ENCODE measurements at regions not wholly inside any gene's neighbourhood (a gene's known extent, or its start where the extent isn't known, plus 50 kb on each side); places are given as distances from the start of the nearest gene placed in this dataset.

DNA sequence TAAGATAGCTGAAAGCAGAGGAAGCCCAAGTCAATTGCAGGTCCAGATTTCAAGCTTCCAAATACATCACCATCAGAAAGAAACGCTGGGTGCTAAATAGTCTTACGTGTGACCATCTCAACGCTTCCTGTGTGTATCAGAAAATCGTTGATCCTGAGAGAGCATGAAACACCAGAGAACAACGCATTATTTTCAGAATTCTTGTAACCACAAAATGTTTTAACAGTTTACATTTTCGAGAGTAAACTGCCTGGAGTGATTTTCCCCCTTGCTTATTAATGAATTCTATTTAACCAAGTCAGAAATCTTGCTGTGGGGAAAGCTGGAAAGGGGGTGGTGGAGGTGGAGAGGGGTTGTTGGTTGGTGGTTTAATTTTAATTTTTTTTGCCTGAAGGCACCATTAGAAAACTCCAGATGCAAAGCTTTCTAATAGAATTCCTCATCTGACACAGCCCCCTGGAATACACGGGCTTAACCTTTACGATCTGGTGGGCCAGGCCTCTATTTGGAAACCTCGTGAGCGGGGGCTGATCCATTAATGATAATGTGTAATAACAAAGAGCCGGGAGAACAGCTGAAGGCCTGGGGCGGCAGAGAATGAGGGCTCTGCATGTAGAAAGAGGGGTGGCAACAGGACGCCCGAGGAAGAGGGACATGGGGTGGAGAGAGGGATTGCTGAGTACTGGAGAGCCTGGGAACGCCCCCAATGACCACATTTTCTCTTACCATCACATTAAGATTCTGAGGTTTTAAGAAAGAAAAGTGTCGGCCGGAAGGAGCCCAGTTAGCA is 124.5 kb upstream of the NFIB start:
- TF ChIP-seq ETV1 (tag; conservative IDR thresholded peaks at IDR 0.05; ENCODE audit: low read depth) (no peak), DACH1 (IDR thresholded peaks at IDR 0.05; ENCODE audit: partially characterized antibody) (no peak), XRCC5 (IDR thresholded peaks at IDR 0.05; ENCODE audit: low read depth, low read length) (no peak), CUX1 (CRISPR knock-in tag; IDR thresholded peaks at IDR 0.05) (no peak), RBM14 (IDR thresholded peaks at IDR 0.05; ENCODE audit: borderline replicate concordance, insufficient read depth, low read depth, low read length) (no peak), KHSRP (IDR thresholded peaks at IDR 0.05) (no peak), ZNF174 (CRISPR knock-in tag; IDR thresholded peaks at IDR 0.05) (no peak), POLR2AphosphoS5 (IDR thresholded peaks at IDR 0.05; ENCODE audit: control insufficient read depth, insufficient read depth, low read depth, low read length) (no peak), FOXP1 (CRISPR knock-in tag; IDR thresholded peaks at IDR 0.05) (no peak), HLTF (IDR thresholded peaks at IDR 0.05) (no peak), VEZF1 (CRISPR knock-in tag; IDR thresholded peaks at IDR 0.05) (no peak), HOMEZ (CRISPR knock-in tag; IDR thresholded peaks at IDR 0.05) (no peak), THRA (IDR thresholded peaks at IDR 0.05) (no peak)
- intact Hi-C loops (cut with micrococcal nuclease) (no loop called here), in situ Hi-C loops (cut with MboI) (loop anchor here (25.0 kb wide), 2 partner anchors 699 to 1001 kb away; no protein-coding TSS in a partner anchor)
- Histone ChIP-seq H3K4me2 (ENCODE audit: insufficient read depth, low read length) (no peak overlapping the region), H3K79me2 (ENCODE audit: control insufficient read depth, insufficient read depth, low read length) (no peaks in the 10 kb centered on the region), H3K4me3 (no peak overlapping the region), H4K20me1 (replicated peaks; ENCODE audit: control insufficient read depth, insufficient read depth, low read length) (no peaks in the 10 kb centered on the region), H3K9me1 (ENCODE audit: control insufficient read depth, insufficient read depth, low read length) (no peaks in the 10 kb centered on the region), H2AFZ (ENCODE audit: low read depth, low read length) (no peak overlapping the region), H3K9ac (ENCODE audit: insufficient read depth in 1 of 2, low read depth in 2 of 2, low read length in 2 of 2) (no peak overlapping the region), H3K27ac (ENCODE audit: extremely low read depth, low read depth, low read length) (no peak overlapping the region), H3K36me3 (ENCODE audit: control insufficient read depth, insufficient read depth, low read length) (no peaks in the 10 kb centered on the region), H3K4me1 (replicated peaks in 1 of 2; ENCODE audit: control insufficient read depth in 2 of 2, insufficient read depth in 2 of 2, low read length in 2 of 2) (peaks cover 0 to 12% of the 10 kb centered on the region in 2 experiments; a peak in 3 of 5 replicates), H3K27me3 (ENCODE audit: control insufficient read depth in 2 of 2, insufficient read depth in 2 of 2, low read length in 2 of 2) (no peaks in the 10 kb centered on the region), H3K9me3 (replicated peaks; ENCODE audit: control insufficient read depth, insufficient read depth, low read depth, low read length) (no peaks in the 10 kb centered on the region)
- BruUV-seq (replicated peaks) = no TSS peak
- no peak for FAIRE-seq
- no peak for DNase-seq (ENCODE audit: extremely low read depth in 1 of 4, low spot score in 3 of 4)
- WGBS (ENCODE audit: insufficient coverage, low coverage, missing lambda C conversion rate) = 63% methylated on average over 13 of the region's 17 CpGs
- ChIA-PET POLR2A (no interaction called here), CTCF (ENCODE audit: low intra/inter-chr PET ratio) (no interaction called here)
- ATAC-seq = no peak

Measured in K562 (cell line).